ENCODE measurements at regions not wholly inside any gene's neighbourhood (a gene's known extent, or its start where the extent isn't known, plus 50 kb on each side); places are given as distances from the start of the nearest gene placed in this dataset.

GRCh38 chr15:38895326-38896255 lies 331.0 kb upstream of the RASGRP1 start:
- Mint-ChIP-seq H3K9me3 (peaks cover 0 to 2% (median 0%) of the 10 kb centered on the region in 7 donors), H3K36me3 (no peaks in the 10 kb centered on the region), H3K4me1 (peaks cover 0 to 13% (median 0%) of the 10 kb centered on the region in 4 donors), H3K27me3 (no peaks in the 10 kb centered on the region), H3K4me3 (no peak overlapping the region), H3K27ac (no peak overlapping the region)
- ATAC-seq (ENCODE audit: low read depth in 2 of 2) (no peak), DNase-seq (no peak)
- no peaks in the 10 kb centered on the region for H3K9me3 ChIP-seq (ENCODE audit: control insufficient read depth in 2 of 2, low read length in 2 of 2)
- no peak overlapping the region for H3K27ac ChIP-seq (ENCODE audit: insufficient read depth, low read length, poor library complexity, severe bottlenecking)
- H3K4me1 ChIP-seq (ENCODE audit: control insufficient read depth, insufficient read depth, low read length, poor library complexity, severe bottlenecking): no peaks in the 10 kb centered on the region
- no peak overlapping the region for H3K4me3 ChIP-seq (ENCODE audit: low read depth, low read length)
- H3K27me3 ChIP-seq (ENCODE audit: control insufficient read depth, insufficient read depth, low read length): no peaks in the 10 kb centered on the region
- no peaks in the 10 kb centered on the region for H3K36me3 ChIP-seq (ENCODE audit: control insufficient read depth, insufficient read depth, low read length)

- Mint-ChIP-seq H3K27me3 (no peaks in the 10 kb centered on the region), H3K9me3 (peaks cover 0 to 2% (median 0%) of the 10 kb centered on the region in 7 donors), H3K4me3 (no peak overlapping the region), H3K27ac (no peak overlapping the region), H3K4me1 (peaks cover 0 to 13% (median 0%) of the 10 kb centered on the region in 4 donors), H3K36me3 (no peaks in the 10 kb centered on the region)
- no peaks in the 10 kb centered on the region for H3K36me3 ChIP-seq (ENCODE audit: control insufficient read depth, insufficient read depth, low read length)
- no peaks in the 10 kb centered on the region for H3K27me3 ChIP-seq (ENCODE audit: control insufficient read depth, insufficient read depth, low read length)
- no peaks in the 10 kb centered on the region for H3K9me3 ChIP-seq (ENCODE audit: control insufficient read depth in 2 of 2, low read length in 2 of 2)
- DNase-seq: no peak
- H3K4me3 ChIP-seq (ENCODE audit: low read depth, low read length): no peak overlapping the region
- no peaks in the 10 kb centered on the region for H3K4me1 ChIP-seq (ENCODE audit: control insufficient read depth, insufficient read depth, low read length, poor library complexity, severe bottlenecking)
- no peak overlapping the region for H3K27ac ChIP-seq (ENCODE audit: insufficient read depth, low read length, poor library complexity, severe bottlenecking)
- no peak for ATAC-seq (ENCODE audit: low read depth in 2 of 2)
Measured at GRCh38 chr15:38896647-38897046, 332.0 kb upstream of the RASGRP1 start.

GRCh38 chr15:38897551-38897950 lies 332.9 kb upstream of the RASGRP1 start:
- Histone ChIP-seq H3K9me3 (ENCODE audit: control insufficient read depth in 2 of 2, low read length in 2 of 2) (no peaks in the 10 kb centered on the region), H3K36me3 (ENCODE audit: control insufficient read depth, insufficient read depth, low read length) (no peaks in the 10 kb centered on the region), H3K27me3 (ENCODE audit: control insufficient read depth, insufficient read depth, low read length) (no peaks in the 10 kb centered on the region), H3K4me1 (ENCODE audit: control insufficient read depth, insufficient read depth, low read length, poor library complexity, severe bottlenecking) (no peaks in the 10 kb centered on the region), H3K4me3 (ENCODE audit: low read depth, low read length) (no peak overlapping the region), H3K27ac (ENCODE audit: insufficient read depth, low read length, poor library complexity, severe bottlenecking) (no peak overlapping the region)
- Mint-ChIP-seq H3K27ac (no peak overlapping the region), H3K27me3 (no peaks in the 10 kb centered on the region), H3K4me3 (no peak overlapping the region), H3K9me3 (peaks cover 0 to 2% (median 0%) of the 10 kb centered on the region in 7 donors), H3K4me1 (peaks cover 0 to 13% (median 0%) of the 10 kb centered on the region in 4 donors), H3K36me3 (no peaks in the 10 kb centered on the region)
- ATAC-seq (ENCODE audit: low read depth in 2 of 2): no peak
- DNase-seq: no peak

GRCh38 chr15:38898236-38898635 lies 333.6 kb upstream of the RASGRP1 start:
- Mint-ChIP-seq H3K27ac (no peak overlapping the region), H3K4me1 (peaks cover 0 to 13% (median 0%) of the 10 kb centered on the region in 4 donors), H3K4me3 (no peak overlapping the region), H3K27me3 (no peaks in the 10 kb centered on the region), H3K9me3 (peaks cover 0 to 2% (median 0%) of the 10 kb centered on the region in 7 donors), H3K36me3 (peaks cover under 1% of the 10 kb centered on the region)
- no peak for DNase-seq
- Histone ChIP-seq H3K27ac (ENCODE audit: insufficient read depth, low read length, poor library complexity, severe bottlenecking) (no peak overlapping the region), H3K36me3 (ENCODE audit: control insufficient read depth, insufficient read depth, low read length) (no peaks in the 10 kb centered on the region), H3K9me3 (ENCODE audit: control insufficient read depth in 2 of 2, low read length in 2 of 2) (no peaks in the 10 kb centered on the region), H3K27me3 (ENCODE audit: control insufficient read depth, insufficient read depth, low read length) (no peaks in the 10 kb centered on the region), H3K4me3 (ENCODE audit: low read depth, low read length) (no peak overlapping the region), H3K4me1 (ENCODE audit: control insufficient read depth, insufficient read depth, low read length, poor library complexity, severe bottlenecking) (no peaks in the 10 kb centered on the region)
- no peak for ATAC-seq (ENCODE audit: low read depth in 2 of 2)

- peaks cover 0 to 2% (median 0%) of the 10 kb centered on the region in 7 donors for H3K9me3 Mint-ChIP-seq
- ATAC-seq (ENCODE audit: low read depth in 2 of 2) (no peak), DNase-seq (no peak)
- no peak overlapping the region for H3K4me3 Mint-ChIP-seq
- no peaks in the 10 kb centered on the region for H3K9me3 ChIP-seq (ENCODE audit: control insufficient read depth in 2 of 2, low read length in 2 of 2)
- H3K36me3 Mint-ChIP-seq: peaks cover 4% of the 10 kb centered on the region
- peaks cover 0 to 13% (median 0%) of the 10 kb centered on the region in 4 donors for H3K4me1 Mint-ChIP-seq
- H3K4me1 ChIP-seq (ENCODE audit: control insufficient read depth, insufficient read depth, low read length, poor library complexity, severe bottlenecking): no peaks in the 10 kb centered on the region
- H3K27me3 ChIP-seq (ENCODE audit: control insufficient read depth, insufficient read depth, low read length): no peaks in the 10 kb centered on the region
- peaks cover 2% of the 10 kb centered on the region for H3K36me3 ChIP-seq (ENCODE audit: control insufficient read depth, insufficient read depth, low read length)
- no peak overlapping the region for H3K4me3 ChIP-seq (ENCODE audit: low read depth, low read length)
- H3K27me3 Mint-ChIP-seq: no peaks in the 10 kb centered on the region
- no peak overlapping the region for H3K27ac ChIP-seq (ENCODE audit: insufficient read depth, low read length, poor library complexity, severe bottlenecking)
- no peak overlapping the region for H3K27ac Mint-ChIP-seq
Measured at GRCh38 chr15:38899300-38899699, 334.7 kb upstream of the RASGRP1 start.

- Histone ChIP-seq H3K9me3 (ENCODE audit: control insufficient read depth in 2 of 2, low read length in 2 of 2) (peaks cover 5 to 10% of the 10 kb centered on the region in 2 experiments), H3K27me3 (ENCODE audit: control insufficient read depth, insufficient read depth, low read length) (no peaks in the 10 kb centered on the region), H3K4me3 (ENCODE audit: low read depth, low read length) (no peak overlapping the region), H3K4me1 (ENCODE audit: control insufficient read depth, insufficient read depth, low read length, poor library complexity, severe bottlenecking) (no peaks in the 10 kb centered on the region), H3K27ac (ENCODE audit: insufficient read depth, low read length, poor library complexity, severe bottlenecking) (no peak overlapping the region), H3K36me3 (ENCODE audit: control insufficient read depth, insufficient read depth, low read length) (peaks cover 12% of the 10 kb centered on the region)
- H3K27me3 Mint-ChIP-seq: no peaks in the 10 kb centered on the region
- no peak overlapping the region for H3K4me3 Mint-ChIP-seq
- ATAC-seq (ENCODE audit: low read depth in 2 of 2) (no peak), DNase-seq (no peak)
- no peak overlapping the region for H3K27ac Mint-ChIP-seq
- H3K36me3 Mint-ChIP-seq: peaks cover 17% of the 10 kb centered on the region
- H3K4me1 Mint-ChIP-seq: peaks cover 0 to 4% (median 1%) of the 10 kb centered on the region in 4 donors
- peaks cover 5 to 18% (median 5%) of the 10 kb centered on the region in 7 donors for H3K9me3 Mint-ChIP-seq
Measured at GRCh38 chr15:38904298-38904697, 339.7 kb upstream of the RASGRP1 start.

GRCh38 chr15:38905632-38906031 lies 341.0 kb upstream of the RASGRP1 start:
- Mint-ChIP-seq H3K36me3 (peaks cover 17% of the 10 kb centered on the region), H3K4me1 (peaks cover 0 to 4% (median 1%) of the 10 kb centered on the region in 4 donors), H3K4me3 (peak overlapping the region in 1 of 4 donors; percentile 43), H3K9me3 (peaks cover 5 to 26% (median 8%) of the 10 kb centered on the region in 7 donors), H3K27me3 (no peaks in the 10 kb centered on the region), H3K27ac (no peak overlapping the region)
- Histone ChIP-seq H3K36me3 (ENCODE audit: control insufficient read depth, insufficient read depth, low read length) (peaks cover 12% of the 10 kb centered on the region), H3K4me1 (ENCODE audit: control insufficient read depth, insufficient read depth, low read length, poor library complexity, severe bottlenecking) (no peaks in the 10 kb centered on the region), H3K4me3 (ENCODE audit: low read depth, low read length) (no peak overlapping the region), H3K9me3 (ENCODE audit: control insufficient read depth in 2 of 2, low read length in 2 of 2) (peaks cover 5 to 10% of the 10 kb centered on the region in 2 experiments), H3K27ac (ENCODE audit: insufficient read depth, low read length, poor library complexity, severe bottlenecking) (no peak overlapping the region), H3K27me3 (ENCODE audit: control insufficient read depth, insufficient read depth, low read length) (no peaks in the 10 kb centered on the region)
- ATAC-seq (ENCODE audit: low read depth in 2 of 2): no peak
- DNase-seq: no peak
